ENCODE measurements at regions not wholly inside any gene's neighbourhood (a gene's known extent, or its start where the extent isn't known, plus 50 kb on each side); places are given as distances from the start of the nearest gene placed in this dataset.
"Not testable (repeated sequence)": the region's sequence is repeated elsewhere in the genome, so short reads cannot be mapped to it uniquely, and the experiment has no call there.

DNA sequence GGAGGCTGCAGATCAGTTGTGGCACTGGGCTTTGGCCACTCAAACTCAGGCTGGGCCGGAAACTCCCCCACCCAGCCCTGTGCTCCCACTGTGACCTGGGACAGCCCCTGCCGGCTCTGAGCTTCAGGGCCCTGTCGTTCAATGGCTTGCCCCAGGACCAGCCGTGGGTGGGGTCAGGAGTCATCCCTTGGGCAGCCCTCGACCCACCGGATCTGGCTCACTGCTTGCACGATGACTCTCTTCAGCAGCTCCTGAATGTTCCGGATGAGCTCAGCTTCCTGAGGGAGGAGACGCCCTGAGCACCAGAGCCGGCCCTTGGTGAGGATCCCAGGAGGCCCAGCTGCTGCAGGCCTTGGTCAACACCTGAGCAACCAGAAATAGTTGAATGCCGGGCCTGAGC lies 1544.2 kb upstream of the USP9Y start:
- H3K4me1 ChIP-seq (ENCODE audit: control insufficient read depth in 2 of 2, insufficient read depth in 2 of 2, low read length in 2 of 2); H3K27ac ChIP-seq (ENCODE audit: low read length in 2 of 2); H4K20me1 ChIP-seq (ENCODE audit: control insufficient read depth, insufficient read depth, low read length, poor library complexity, severe bottlenecking); H3K36me3 ChIP-seq (replicated peaks in 1 of 2; ENCODE audit: control extremely low read depth in 1 of 2, control insufficient read depth in 1 of 2, extremely low read depth in 1 of 2, insufficient read depth in 2 of 2, low read length in 1 of 2); H3K9ac ChIP-seq (ENCODE audit: low read length); H3K4me3 ChIP-seq (ENCODE audit: control extremely low read depth in 1 of 5, extremely low read depth in 1 of 5, insufficient read depth in 1 of 5, low read depth in 2 of 5, low read length in 4 of 5); CTCF ChIA-PET; H3K79me2 ChIP-seq (ENCODE audit: control insufficient read depth, insufficient read depth, low read length); POLR2A ChIA-PET; H3K27ac Mint-ChIP-seq; H3K27me3 Mint-ChIP-seq; DNase-seq; H3K4me1 Mint-ChIP-seq; H3K9me3 Mint-ChIP-seq (ENCODE audit: insufficient read depth); H3K4me2 ChIP-seq (replicated peaks; ENCODE audit: low read depth, low read length, poor library complexity, severe bottlenecking); H2AFZ ChIP-seq (ENCODE audit: insufficient read depth, low read depth, low read length, poor library complexity, severe bottlenecking); intact Hi-C loops (cut with micrococcal nuclease); ATAC-seq (ENCODE audit: low read depth); H3K27me3 ChIP-seq (replicated peaks in 1 of 4; ENCODE audit: control extremely low read depth in 1 of 4, control insufficient read depth in 3 of 4, insufficient read depth in 4 of 4, low read length in 3 of 4); H3K4me3 Mint-ChIP-seq: not testable (repeated sequence)
- H3K9me3 ChIP-seq (ENCODE audit: control extremely low read depth in 1 of 3, control insufficient read depth in 2 of 3, insufficient read depth in 1 of 3, low read length in 2 of 3), result peaks cover 0 to 20% (median 0%) of the 10 kb centered on the region in 3 donors
- 100% methylated on average over 1 of the region's 11 CpGs for WGBS (ENCODE audit: insufficient coverage)

DNA sequence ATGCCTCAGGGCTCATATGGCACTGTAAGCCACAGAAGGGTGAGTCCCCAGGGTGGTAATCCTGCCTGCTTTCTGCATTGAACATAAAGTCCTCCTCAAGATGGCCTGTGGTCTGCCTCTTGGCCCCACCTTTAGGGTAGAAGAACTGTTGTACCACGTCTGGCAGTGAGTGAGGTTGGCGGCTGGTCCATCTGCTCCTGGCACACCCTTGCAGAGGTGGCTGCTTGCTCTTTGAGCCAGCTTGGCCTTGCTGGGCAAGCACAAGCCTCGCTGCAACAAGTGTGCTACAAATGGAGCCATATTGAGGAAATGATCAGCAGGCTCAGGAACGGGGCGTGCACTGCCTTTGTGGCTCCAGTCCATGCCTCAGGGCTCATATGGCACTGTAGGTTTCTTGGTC lies 1524.0 kb upstream of the USP9Y start:
- H3K27me3 Mint-ChIP-seq; H3K4me1 ChIP-seq (ENCODE audit: control insufficient read depth in 2 of 2, insufficient read depth in 2 of 2, low read length in 2 of 2); H3K36me3 ChIP-seq (replicated peaks in 1 of 2; ENCODE audit: control extremely low read depth in 1 of 2, control insufficient read depth in 1 of 2, extremely low read depth in 1 of 2, insufficient read depth in 2 of 2, low read length in 1 of 2); DNase-seq; H3K9me3 ChIP-seq (ENCODE audit: control extremely low read depth in 1 of 3, control insufficient read depth in 2 of 3, insufficient read depth in 1 of 3, low read length in 2 of 3); POLR2A ChIA-PET; H3K27ac ChIP-seq (ENCODE audit: low read length in 2 of 2); H4K20me1 ChIP-seq (ENCODE audit: control insufficient read depth, insufficient read depth, low read length, poor library complexity, severe bottlenecking); H3K4me3 Mint-ChIP-seq; H3K9me3 Mint-ChIP-seq (ENCODE audit: insufficient read depth); H3K79me2 ChIP-seq (ENCODE audit: control insufficient read depth, insufficient read depth, low read length); ATAC-seq (ENCODE audit: low read depth); CTCF ChIA-PET; intact Hi-C loops (cut with micrococcal nuclease); H2AFZ ChIP-seq (ENCODE audit: insufficient read depth, low read depth, low read length, poor library complexity, severe bottlenecking); H3K4me2 ChIP-seq (replicated peaks; ENCODE audit: low read depth, low read length, poor library complexity, severe bottlenecking); H3K27me3 ChIP-seq (replicated peaks in 1 of 4; ENCODE audit: control extremely low read depth in 1 of 4, control insufficient read depth in 3 of 4, insufficient read depth in 4 of 4, low read length in 3 of 4); H3K27ac Mint-ChIP-seq; H3K4me3 ChIP-seq (ENCODE audit: control extremely low read depth in 1 of 5, extremely low read depth in 1 of 5, insufficient read depth in 1 of 5, low read depth in 2 of 5, low read length in 4 of 5); H3K9ac ChIP-seq (ENCODE audit: low read length); H3K4me1 Mint-ChIP-seq: not testable (repeated sequence)
- WGBS (ENCODE audit: insufficient coverage), result 70% methylated on average over 2 of the region's 5 CpGs

GRCh38 chrY:11201133-11201532 lies 1499.9 kb upstream of the USP9Y start:
- ATAC-seq (ENCODE audit: low read depth); H3K27ac ChIP-seq (ENCODE audit: low read length in 2 of 2); intact Hi-C loops (cut with micrococcal nuclease); H3K4me2 ChIP-seq (replicated peaks; ENCODE audit: low read depth, low read length, poor library complexity, severe bottlenecking); H3K4me1 Mint-ChIP-seq; CTCF ChIA-PET; POLR2A ChIA-PET; H3K4me1 ChIP-seq (ENCODE audit: control insufficient read depth in 2 of 2, insufficient read depth in 2 of 2, low read length in 2 of 2); H3K9me3 ChIP-seq (ENCODE audit: control extremely low read depth in 1 of 3, control insufficient read depth in 2 of 3, insufficient read depth in 1 of 3, low read length in 2 of 3); H4K20me1 ChIP-seq (ENCODE audit: control insufficient read depth, insufficient read depth, low read length, poor library complexity, severe bottlenecking); H2AFZ ChIP-seq (ENCODE audit: insufficient read depth, low read depth, low read length, poor library complexity, severe bottlenecking); H3K79me2 ChIP-seq (ENCODE audit: control insufficient read depth, insufficient read depth, low read length); H3K27me3 Mint-ChIP-seq; H3K4me3 Mint-ChIP-seq; H3K27me3 ChIP-seq (replicated peaks in 1 of 4; ENCODE audit: control extremely low read depth in 1 of 4, control insufficient read depth in 3 of 4, insufficient read depth in 4 of 4, low read length in 3 of 4); H3K27ac Mint-ChIP-seq; H3K9me3 Mint-ChIP-seq (ENCODE audit: insufficient read depth); DNase-seq; H3K36me3 ChIP-seq (replicated peaks in 1 of 2; ENCODE audit: control extremely low read depth in 1 of 2, control insufficient read depth in 1 of 2, extremely low read depth in 1 of 2, insufficient read depth in 2 of 2, low read length in 1 of 2); H3K4me3 ChIP-seq (ENCODE audit: control extremely low read depth in 1 of 5, extremely low read depth in 1 of 5, insufficient read depth in 1 of 5, low read depth in 2 of 5, low read length in 4 of 5); H3K9ac ChIP-seq (ENCODE audit: low read length): not testable (repeated sequence)
- WGBS (ENCODE audit: insufficient coverage), result no CpG with 5 or more reads among the region's 6 CpGs

- H4K20me1 ChIP-seq (ENCODE audit: control insufficient read depth, insufficient read depth, low read length, poor library complexity, severe bottlenecking); H3K79me2 ChIP-seq (ENCODE audit: control insufficient read depth, insufficient read depth, low read length); H3K4me2 ChIP-seq (replicated peaks; ENCODE audit: low read depth, low read length, poor library complexity, severe bottlenecking); POLR2A ChIA-PET; H3K9ac ChIP-seq (ENCODE audit: low read length); H3K27me3 ChIP-seq (replicated peaks in 1 of 4; ENCODE audit: control extremely low read depth in 1 of 4, control insufficient read depth in 3 of 4, insufficient read depth in 4 of 4, low read length in 3 of 4); CTCF ChIA-PET; H3K27me3 Mint-ChIP-seq; DNase-seq; intact Hi-C loops (cut with micrococcal nuclease); H3K4me1 Mint-ChIP-seq; H3K4me1 ChIP-seq (ENCODE audit: control insufficient read depth in 2 of 2, insufficient read depth in 2 of 2, low read length in 2 of 2); H3K4me3 ChIP-seq (ENCODE audit: control extremely low read depth in 1 of 5, extremely low read depth in 1 of 5, insufficient read depth in 1 of 5, low read depth in 2 of 5, low read length in 4 of 5); H3K9me3 ChIP-seq (ENCODE audit: control extremely low read depth in 1 of 3, control insufficient read depth in 2 of 3, insufficient read depth in 1 of 3, low read length in 2 of 3); H2AFZ ChIP-seq (ENCODE audit: insufficient read depth, low read depth, low read length, poor library complexity, severe bottlenecking); ATAC-seq (ENCODE audit: low read depth); H3K4me3 Mint-ChIP-seq; H3K27ac Mint-ChIP-seq; H3K9me3 Mint-ChIP-seq (ENCODE audit: insufficient read depth); H3K27ac ChIP-seq (ENCODE audit: low read length in 2 of 2); H3K36me3 ChIP-seq (replicated peaks in 1 of 2; ENCODE audit: control extremely low read depth in 1 of 2, control insufficient read depth in 1 of 2, extremely low read depth in 1 of 2, insufficient read depth in 2 of 2, low read length in 1 of 2): not testable (repeated sequence)
- 66% methylated on average over 4 of the region's 20 CpGs for WGBS (ENCODE audit: insufficient coverage)
Observed at GRCh38 chrY:11214851-11215250, 1486.2 kb upstream of the USP9Y start.

All from B cell (primary cell).